WTC11 (cell line): ENCODE measurements at regions not wholly inside any gene's neighbourhood (a gene's known extent, or its start where the extent isn't known, plus 50 kb on each side); places are given as distances from the start of the nearest gene placed in this dataset.

ENCODE experiments used
- MYBL2 ChIP-seq: sonication (generic); formaldehyde crosslinking; IDR thresholded peaks from 2 replicates; pipeline ENCODE4 v1.8.1; 2023; ENCODE audit warnings: mild to moderate bottlenecking, moderate library complexity, missing genetic modification reagents
- ZNF121 ChIP-seq: sonication (generic); formaldehyde crosslinking; IDR thresholded peaks from 2 replicates; pipeline ENCODE4 v1.8.0; 2023; ENCODE audit warnings: missing genetic modification reagents
- TF ChIP-seq, protein P1 (sequence below): sonication (generic); formaldehyde crosslinking; IDR thresholded peaks from 2 replicates; pipeline ENCODE4 v1.8.0; 2022; ENCODE audit warnings: mild to moderate bottlenecking, missing genetic modification reagents
- TF ChIP-seq, protein P2 (sequence below): fragments of 200-600 bp; IDR thresholded peaks from 2 replicates; pipeline ENCODE4 v1.8.0; 2022; ENCODE audit warnings: antibody characterized with exemption

DNA sequence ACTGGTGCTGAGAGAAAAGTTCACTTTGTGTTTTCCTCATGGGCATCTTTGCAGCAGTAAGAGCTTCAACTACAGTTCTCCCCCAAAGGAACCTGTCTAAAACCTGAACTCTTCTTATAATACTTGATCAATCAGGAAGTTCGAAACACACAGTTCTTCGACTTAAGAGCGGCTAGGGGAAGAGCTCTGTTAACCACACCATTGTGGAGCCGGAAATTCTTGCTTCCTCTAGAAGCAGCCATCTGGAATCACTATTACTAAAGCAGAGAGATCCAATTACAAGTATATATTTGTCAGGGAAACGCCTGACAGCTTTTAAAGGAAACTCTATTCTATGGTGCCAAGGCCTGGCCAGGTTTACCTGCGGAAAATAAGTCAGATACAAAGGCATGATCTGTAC is 337.3 kb upstream of the CBLB start:
- TF ChIP-seq, protein P1, sequence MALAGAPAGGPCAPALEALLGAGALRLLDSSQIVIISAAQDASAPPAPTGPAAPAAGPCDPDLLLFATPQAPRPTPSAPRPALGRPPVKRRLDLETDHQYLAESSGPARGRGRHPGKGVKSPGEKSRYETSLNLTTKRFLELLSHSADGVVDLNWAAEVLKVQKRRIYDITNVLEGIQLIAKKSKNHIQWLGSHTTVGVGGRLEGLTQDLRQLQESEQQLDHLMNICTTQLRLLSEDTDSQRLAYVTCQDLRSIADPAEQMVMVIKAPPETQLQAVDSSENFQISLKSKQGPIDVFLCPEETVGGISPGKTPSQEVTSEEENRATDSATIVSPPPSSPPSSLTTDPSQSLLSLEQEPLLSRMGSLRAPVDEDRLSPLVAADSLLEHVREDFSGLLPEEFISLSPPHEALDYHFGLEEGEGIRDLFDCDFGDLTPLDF, result no peak
- no peak for TF ChIP-seq ZNF121
- TF ChIP-seq, protein P2, sequence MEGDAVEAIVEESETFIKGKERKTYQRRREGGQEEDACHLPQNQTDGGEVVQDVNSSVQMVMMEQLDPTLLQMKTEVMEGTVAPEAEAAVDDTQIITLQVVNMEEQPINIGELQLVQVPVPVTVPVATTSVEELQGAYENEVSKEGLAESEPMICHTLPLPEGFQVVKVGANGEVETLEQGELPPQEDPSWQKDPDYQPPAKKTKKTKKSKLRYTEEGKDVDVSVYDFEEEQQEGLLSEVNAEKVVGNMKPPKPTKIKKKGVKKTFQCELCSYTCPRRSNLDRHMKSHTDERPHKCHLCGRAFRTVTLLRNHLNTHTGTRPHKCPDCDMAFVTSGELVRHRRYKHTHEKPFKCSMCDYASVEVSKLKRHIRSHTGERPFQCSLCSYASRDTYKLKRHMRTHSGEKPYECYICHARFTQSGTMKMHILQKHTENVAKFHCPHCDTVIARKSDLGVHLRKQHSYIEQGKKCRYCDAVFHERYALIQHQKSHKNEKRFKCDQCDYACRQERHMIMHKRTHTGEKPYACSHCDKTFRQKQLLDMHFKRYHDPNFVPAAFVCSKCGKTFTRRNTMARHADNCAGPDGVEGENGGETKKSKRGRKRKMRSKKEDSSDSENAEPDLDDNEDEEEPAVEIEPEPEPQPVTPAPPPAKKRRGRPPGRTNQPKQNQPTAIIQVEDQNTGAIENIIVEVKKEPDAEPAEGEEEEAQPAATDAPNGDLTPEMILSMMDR, result no peak
- no peak for TF ChIP-seq MYBL2
